Liver (tissue), 8 donors: ENCODE measurements at regions not wholly inside any gene's neighbourhood (a gene's known extent, or its start where the extent isn't known, plus 50 kb on each side); places are given as distances from the start of the nearest gene placed in this dataset.
"Not testable (repeated sequence)": the region's sequence is repeated elsewhere in the genome, so short reads cannot be mapped to it uniquely, and the experiment has no call there.

Source experiments
- DNase-seq: peaks from one replicate; pipeline ENCODE4 v3.0.0-alpha.2; 2017; ENCODE audit warnings: low spot score
- H3K27ac ChIP-seq, 2 donors: one replicate each; pipeline ENCODE4 v1.7.0; 2013; ENCODE audit warnings: inconsistent platforms in 2 of 2, low read length in 2 of 2, control low read depth in 1 of 2, low read depth in 1 of 2, mild to moderate bottlenecking in 1 of 2
- H3K27me3 ChIP-seq, 4 donors: one replicate each; pipeline versions ENCODE4 v1.6.1 to v1.7.0; 2013; ENCODE audit warnings: low read length in 3 of 4, inconsistent platforms in 1 of 4, mild to moderate bottlenecking in 1 of 4, moderate library complexity in 1 of 4; ENCODE audit not compliant: control insufficient read depth in 4 of 4, insufficient read depth in 4 of 4
- H3K36me3 ChIP-seq, 4 donors: one replicate each; pipeline versions ENCODE4 v1.6.1 to v1.7.0; 2013; ENCODE audit warnings: low read length in 3 of 4, mild to moderate bottlenecking in 3 of 4, low read depth in 1 of 4, moderate library complexity in 1 of 4; ENCODE audit not compliant: control insufficient read depth in 4 of 4, insufficient read depth in 3 of 4
- H3K4me1 ChIP-seq, 4 donors: one replicate each; pipeline versions ENCODE4 v1.6.1 to v1.7.0; 2013; ENCODE audit warnings: low read length in 3 of 4, mild to moderate bottlenecking in 3 of 4, moderate library complexity in 1 of 4; ENCODE audit not compliant: control insufficient read depth in 4 of 4, insufficient read depth in 4 of 4
- H3K4me3 ChIP-seq, 3 donors: one replicate each; pipeline versions ENCODE4 v1.6.1 to v1.7.0; 2013; ENCODE audit warnings: low read length in 3 of 3, control low read depth in 1 of 3, low read depth in 1 of 3, mild to moderate bottlenecking in 1 of 3
- H3K9ac ChIP-seq, 2 donors: one replicate each; pipeline ENCODE4 v1.7.0; 2013; ENCODE audit warnings: low read length in 2 of 2, mild to moderate bottlenecking in 2 of 2, moderate library complexity in 2 of 2, control low read depth in 1 of 2, low read depth in 1 of 2
- H3K9me3 ChIP-seq, 4 donors: one replicate each; pipeline versions ENCODE4 v1.6.1 to v1.7.0; 2013; ENCODE audit warnings: low read length in 3 of 4; ENCODE audit not compliant: control insufficient read depth in 4 of 4
- ATF3 ChIP-seq: IDR thresholded peaks from 2 replicates; pipeline ENCODE4 v1.6.1; 2016; ENCODE audit warnings: antibody characterized with exemption
- CTCF ChIP-seq: fragments of 150-350 bp; IDR thresholded peaks from 2 replicates; pipeline ENCODE4 v1.5.1; 2017; ENCODE audit warnings: improper control_type of control experiment, low read depth, low read length; ENCODE audit not compliant: missing input control
- EGR1 ChIP-seq, 2 donors: IDR thresholded peaks; 2 replicates each; pipeline ENCODE4 v1.6.1; 2016 to 2018; ENCODE audit warnings: antibody characterized with exemption in 2 of 2, low read depth in 2 of 2
- FOXA1 ChIP-seq: IDR thresholded peaks from 2 replicates; pipeline ENCODE4 v1.6.1; 2016; ENCODE audit warnings: antibody characterized with exemption
- HNF4A ChIP-seq, 2 donors: conservative IDR thresholded peaks; 2 replicates each; pipeline ENCODE4 v1.6.1; 2016; ENCODE audit warnings: antibody characterized with exemption in 2 of 2, mild to moderate bottlenecking in 2 of 2
- HNF4G ChIP-seq: IDR thresholded peaks from 2 replicates; pipeline ENCODE4 v1.6.1; 2016; ENCODE audit warnings: antibody characterized with exemption
- JUND ChIP-seq, 2 donors: IDR thresholded peaks; 2 replicates each; pipeline ENCODE4 v1.6.1; 2016; ENCODE audit warnings: antibody characterized with exemption in 2 of 2
- NR2F2 ChIP-seq: IDR thresholded peaks from 2 replicates; pipeline ENCODE4 v1.6.1; 2016; ENCODE audit warnings: antibody characterized with exemption
- RAD21 ChIP-seq, 2 donors: IDR thresholded peaks; 2 replicates each; pipeline ENCODE4 v1.6.1; 2016; ENCODE audit warnings: antibody characterized with exemption in 2 of 2, mild to moderate bottlenecking in 2 of 2
- REST ChIP-seq: IDR thresholded peaks from 2 replicates; pipeline ENCODE4 v1.6.1; 2016; ENCODE audit warnings: antibody characterized with exemption, mild to moderate bottlenecking
- RXRA ChIP-seq, 2 donors: IDR thresholded peaks; 2 replicates each; pipeline ENCODE4 v1.6.1; 2017 to 2018; ENCODE audit warnings: antibody characterized with exemption in 2 of 2, mild to moderate bottlenecking in 1 of 2
- SP1 ChIP-seq: IDR thresholded peaks from 2 replicates; pipeline ENCODE4 v1.6.1; 2018; ENCODE audit warnings: antibody characterized with exemption, mild to moderate bottlenecking
- TAF1 ChIP-seq: conservative IDR thresholded peaks from 2 replicates; pipeline ENCODE4 v1.6.1; 2016; ENCODE audit warnings: antibody characterized with exemption, mild to moderate bottlenecking
- YY1 ChIP-seq: IDR thresholded peaks from 2 replicates; pipeline ENCODE4 v1.6.1; 2016; ENCODE audit warnings: antibody characterized with exemption, mild to moderate bottlenecking
- ZBTB33 ChIP-seq: IDR thresholded peaks from 2 replicates; pipeline ENCODE4 v1.6.1; 2016; ENCODE audit warnings: antibody characterized with exemption
- WGBS: extraction: QIAGEN DNeasy Blood & Tissue Kit; methylation state at CpG from one replicate; pipeline ENCODE4 v1.1.7; 2013; 5-methylcytosine and 5-hydroxymethylcytosine counted together
- TF ChIP-seq, protein P1 (sequence below): IDR thresholded peaks from 2 replicates; pipeline ENCODE4 v1.6.1; 2016; ENCODE audit warnings: antibody characterized with exemption
- donor health status: healthy.
- donor health status: healthy.
- donor health status: healthy.
- donor health status: healthy.
- donor health status: healthy.

GRCh38 chr5:72681781-72682180, 134.7 kb upstream of the TNPO1 start (continued):
- TF ChIP-seq REST, result no peak

GRCh38 chr5:72677447-72677846, 139.0 kb upstream of the TNPO1 start:
- DNase-seq, result no peak
- Histone ChIP-seq H3K27me3 (no peaks in the 10 kb centered on the region), H3K9me3 (peaks cover 0 to under 1% (median 0%) of the 10 kb centered on the region in 4 donors), H3K4me1 (no peaks in the 10 kb centered on the region), H3K36me3 (no peaks in the 10 kb centered on the region), H3K4me3 (no peak overlapping the region), H3K27ac (no peak overlapping the region), H3K9ac (no peak overlapping the region)
- 49% methylated on average over 1 of the region's 1 CpG for WGBS
- no peak for TF ChIP-seq FOXA1
- TF ChIP-seq ATF3, result no peak
- no peak for TF ChIP-seq JUND (IDR thresholded peaks at IDR 0.05)
- TF ChIP-seq EGR1 (IDR thresholded peaks at IDR 0.05; ENCODE audit: low read depth in 2 of 2), result no peak
- no peak for TF ChIP-seq NR2F2
- TF ChIP-seq HNF4G, result no peak
- TF ChIP-seq HNF4A (conservative IDR thresholded peaks at IDR 0.05), result no peak
- no peak for TF ChIP-seq YY1
- no peak for TF ChIP-seq REST
- TF ChIP-seq TAF1, result no peak
- TF ChIP-seq ZBTB33, result no peak
- no peak for TF ChIP-seq RAD21 (IDR thresholded peaks at IDR 0.05)
- TF ChIP-seq CTCF, result no peak
- no peak for TF ChIP-seq RXRA (IDR thresholded peaks at IDR 0.05)
- TF ChIP-seq SP1, result no peak
- TF ChIP-seq, protein P1, sequence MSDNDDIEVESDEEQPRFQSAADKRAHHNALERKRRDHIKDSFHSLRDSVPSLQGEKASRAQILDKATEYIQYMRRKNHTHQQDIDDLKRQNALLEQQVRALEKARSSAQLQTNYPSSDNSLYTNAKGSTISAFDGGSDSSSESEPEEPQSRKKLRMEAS, result no peak

DNA sequence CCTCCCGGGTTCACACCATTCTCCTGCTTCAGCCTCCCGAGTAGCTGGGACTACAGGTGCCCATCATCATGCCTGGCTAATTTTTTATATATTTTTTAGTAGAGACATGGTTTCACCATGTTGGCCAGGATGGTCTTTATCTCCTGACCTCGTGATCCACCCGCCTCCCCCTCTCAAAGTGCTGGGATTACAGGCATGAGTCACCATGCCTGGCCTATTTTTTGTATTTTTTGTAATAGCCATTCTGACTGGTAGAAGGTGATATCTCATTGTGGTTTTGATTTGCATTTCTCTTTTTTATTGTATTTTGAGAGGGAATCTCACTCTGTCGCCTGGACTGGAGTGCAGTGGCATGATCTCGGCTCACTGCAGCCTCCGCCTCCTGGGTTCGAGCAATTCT, 139.6 kb upstream of the TNPO1 start:
- H3K4me3 ChIP-seq, H3K9me3 ChIP-seq, H3K27ac ChIP-seq, H3K9ac ChIP-seq, H3K27me3 ChIP-seq, H3K4me1 ChIP-seq, DNase-seq, H3K36me3 ChIP-seq: not testable (repeated sequence)
- WGBS, result 79% methylated on average over 8 of the region's 8 CpGs
